Trophoblast cell (in vitro differentiated cells and primary cell): ENCODE measurements at regions not wholly inside any gene's neighbourhood (a gene's known extent, or its start where the extent isn't known, plus 50 kb on each side); places are given as distances from the start of the nearest gene placed in this dataset.

Experiments used
- DNase-seq, 2 donors: peaks; one replicate each; pipeline ENCODE4 v3.0.0-alpha.2; 2016
- H2AFZ ChIP-seq: 2 replicates; pipeline ENCODE4 v1.6.1; 2013; ENCODE audit warnings: low read length, moderate library complexity, mild to moderate bottlenecking; ENCODE audit not compliant: insufficient read depth, poor library complexity
- H2AK5ac ChIP-seq: 2 replicates; pipeline ENCODE4 v1.6.1; 2013; ENCODE audit warnings: mild to moderate bottlenecking, low read length
- H2BK120ac ChIP-seq: 2 replicates; pipeline ENCODE4 v1.6.1; 2013; ENCODE audit warnings: low read length, mild to moderate bottlenecking, moderate library complexity; ENCODE audit not compliant: insufficient read depth, poor library complexity
- H2BK12ac ChIP-seq: 2 replicates; pipeline ENCODE4 v1.6.1; 2013; ENCODE audit warnings: mild to moderate bottlenecking, low read length, moderate library complexity
- H2BK5ac ChIP-seq: 2 replicates; pipeline ENCODE4 v1.6.1; 2013; ENCODE audit warnings: low read length, low read depth, moderate library complexity, mild to moderate bottlenecking; ENCODE audit not compliant: poor library complexity
- H3K14ac ChIP-seq: 2 replicates; pipeline ENCODE4 v1.6.1; 2013; ENCODE audit warnings: mild to moderate bottlenecking, low read length
- H3K18ac ChIP-seq: 2 replicates; pipeline ENCODE4 v1.6.1; 2013; ENCODE audit warnings: mild to moderate bottlenecking, low read length
- H3K23ac ChIP-seq: 2 replicates; pipeline ENCODE4 v1.6.1; 2013; ENCODE audit warnings: low read length
- H3K27ac ChIP-seq: 2 replicates; pipeline ENCODE4 v1.5.1; 2013; ENCODE audit warnings: low read depth, mild to moderate bottlenecking, inconsistent platforms, low read length, moderate library complexity
- H3K27me3 ChIP-seq: 2 replicates; pipeline ENCODE4 v1.6.1; 2013; ENCODE audit warnings: inconsistent platforms, mild to moderate bottlenecking, low read length, moderate library complexity; ENCODE audit not compliant: insufficient read depth
- H3K36me3 ChIP-seq, 2 experiments: 1 replicate in 1 of 2; 2 replicates in 1 of 2; pipeline ENCODE4 v1.6.1; 2013; ENCODE audit warnings: low read length in 2 of 2, mild to moderate bottlenecking in 2 of 2, moderate library complexity in 1 of 2; ENCODE audit not compliant: insufficient read depth in 2 of 2, control insufficient read depth in 1 of 2
- H3K4ac ChIP-seq: 2 replicates; pipeline ENCODE4 v1.6.1; 2013; ENCODE audit warnings: low read depth, mild to moderate bottlenecking, low read length, moderate library complexity
- H3K4me1 ChIP-seq, 2 experiments: 1 replicate in 1 of 2; 2 replicates in 1 of 2; pipeline ENCODE4 v1.6.1; 2013; ENCODE audit warnings: low read length in 2 of 2, mild to moderate bottlenecking in 2 of 2, moderate library complexity in 1 of 2; ENCODE audit not compliant: insufficient read depth in 2 of 2, control insufficient read depth in 1 of 2
- H3K4me2 ChIP-seq: 2 replicates; pipeline ENCODE4 v1.6.1; 2013; ENCODE audit warnings: inconsistent platforms, mild to moderate bottlenecking, low read length, moderate library complexity
- H3K4me3 ChIP-seq: 2 replicates; pipeline ENCODE4 v1.5.1; 2013; ENCODE audit warnings: mild to moderate bottlenecking, low read depth, low read length, inconsistent platforms
- H3K79me1 ChIP-seq: one replicate; pipeline ENCODE4 v1.6.1; 2013; ENCODE audit warnings: low read length
- H3K79me2 ChIP-seq: 2 replicates; pipeline ENCODE4 v1.6.1; 2013; ENCODE audit warnings: low read length, mild to moderate bottlenecking; ENCODE audit not compliant: control insufficient read depth, insufficient read depth, poor library complexity
- H3K9ac ChIP-seq: 2 replicates; pipeline ENCODE4 v1.6.1; 2013; ENCODE audit warnings: mild to moderate bottlenecking, low read length
- H3K9me3 ChIP-seq: 2 replicates; pipeline ENCODE4 v1.6.1; 2013; ENCODE audit warnings: low read depth, mild to moderate bottlenecking, control low read depth, inconsistent platforms, low read length; ENCODE audit not compliant: insufficient read depth
- H4K12ac ChIP-seq: 2 replicates; pipeline ENCODE4 v1.6.1; 2013; ENCODE audit warnings: low read depth, mild to moderate bottlenecking, low read length, moderate library complexity
- H4K8ac ChIP-seq: 2 replicates; pipeline ENCODE4 v1.6.1; 2013; ENCODE audit warnings: low read depth, mild to moderate bottlenecking, low read length, moderate library complexity
- H4K91ac ChIP-seq: one replicate; pipeline ENCODE4 v1.6.1; 2013; ENCODE audit warnings: low read depth, mild to moderate bottlenecking, low read length, moderate library complexity
- WGBS: extraction: QIAGEN DNeasy Blood & Tissue Kit; methylation state at CpG from one replicate; pipeline ENCODE4 v1.1.7; 2013; ENCODE audit warnings: missing lambda C conversion rate; ENCODE audit not compliant: insufficient read length, insufficient coverage; ENCODE audit errors: extremely low coverage; 5-methylcytosine and 5-hydroxymethylcytosine counted together

DNA sequence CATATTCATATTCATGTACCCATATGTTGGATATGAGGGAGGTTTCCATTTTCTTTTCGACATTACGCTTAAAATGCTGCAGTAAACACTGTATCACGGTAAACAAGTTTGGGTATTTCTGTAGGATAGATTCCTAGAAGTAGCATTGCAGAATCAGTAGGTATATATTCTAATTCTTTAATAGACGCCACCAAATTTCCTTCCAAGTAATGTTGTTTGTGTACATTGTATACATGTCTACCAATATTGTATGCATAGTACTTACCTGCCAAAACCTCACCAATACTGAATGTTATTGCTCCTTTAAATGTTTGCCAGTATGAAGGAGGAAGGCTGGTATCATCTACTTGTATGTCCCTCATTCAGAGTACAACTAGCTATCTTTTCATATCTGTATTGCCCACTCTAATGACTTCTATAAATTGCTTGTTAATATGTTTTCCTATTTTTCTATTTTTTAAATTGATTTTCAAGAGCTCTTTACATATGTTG, 56.1 kb upstream of the ZNF536 start:
- Histone ChIP-seq H3K9me3 (no peaks in the 10 kb centered on the region), H3K79me1 (no peaks in the 10 kb centered on the region), H3K27ac (no peak overlapping the region), H3K4me1 (no peaks in the 10 kb centered on the region), H4K12ac (no peak overlapping the region), H2AFZ (no peak overlapping the region), H3K4me2 (no peak overlapping the region), H2BK120ac (no peak overlapping the region), H3K4ac (no peak overlapping the region), H3K36me3 (no peaks in the 10 kb centered on the region), H3K4me3 (no peak overlapping the region), H4K91ac (no peak overlapping the region), H3K18ac (no peak overlapping the region), H2AK5ac (no peak overlapping the region), H3K14ac (no peak overlapping the region), H4K8ac (no peak overlapping the region), H2BK12ac (no peak overlapping the region), H2BK5ac (no peak overlapping the region), H3K9ac (no peak overlapping the region), H3K23ac (no peak overlapping the region), H3K27me3 (no peaks in the 10 kb centered on the region), H3K79me2 (no peaks in the 10 kb centered on the region)
- DNase-seq: no peak
- no CpG with 5 or more reads among the region's 4 CpGs for WGBS

GRCh38 chr19:30316560-30317106, 55.6 kb upstream of the ZNF536 start:
- no peaks in the 10 kb centered on the region for H3K79me2 ChIP-seq
- no peak overlapping the region for H4K8ac ChIP-seq
- H3K4me3 ChIP-seq: no peak overlapping the region
- H2AK5ac ChIP-seq: no peak overlapping the region
- H3K4me1 ChIP-seq: no peaks in the 10 kb centered on the region
- no peak overlapping the region for H2BK5ac ChIP-seq
- H3K9me3 ChIP-seq: no peaks in the 10 kb centered on the region
- H3K9ac ChIP-seq: no peak overlapping the region
- H4K91ac ChIP-seq: no peak overlapping the region
- H2BK12ac ChIP-seq: no peak overlapping the region
- H2AFZ ChIP-seq: no peak overlapping the region
- no peak for DNase-seq
- H3K27ac ChIP-seq: no peak overlapping the region
- no CpG with 5 or more reads among the region's 6 CpGs for WGBS
- no peak overlapping the region for H4K12ac ChIP-seq
- H3K18ac ChIP-seq: no peak overlapping the region
- no peaks in the 10 kb centered on the region for H3K36me3 ChIP-seq
- no peaks in the 10 kb centered on the region for H3K27me3 ChIP-seq
- no peak overlapping the region for H3K4me2 ChIP-seq
- no peak overlapping the region for H3K4ac ChIP-seq
- no peaks in the 10 kb centered on the region for H3K79me1 ChIP-seq
- no peak overlapping the region for H2BK120ac ChIP-seq
- no peak overlapping the region for H3K23ac ChIP-seq
- H3K14ac ChIP-seq: no peak overlapping the region

- H3K36me3 ChIP-seq: no peaks in the 10 kb centered on the region
- no peak overlapping the region for H2AK5ac ChIP-seq
- H3K9me3 ChIP-seq: no peaks in the 10 kb centered on the region
- no peak overlapping the region for H3K27ac ChIP-seq
- no peak overlapping the region for H3K4me3 ChIP-seq
- H4K8ac ChIP-seq: no peak overlapping the region
- H2BK12ac ChIP-seq: no peak overlapping the region
- H3K18ac ChIP-seq: no peak overlapping the region
- no peaks in the 10 kb centered on the region for H3K79me2 ChIP-seq
- H3K4me1 ChIP-seq: no peaks in the 10 kb centered on the region
- no peak overlapping the region for H3K14ac ChIP-seq
- no peak overlapping the region for H2BK5ac ChIP-seq
- H3K23ac ChIP-seq: no peak overlapping the region
- H3K4ac ChIP-seq: no peak overlapping the region
- H2AFZ ChIP-seq: no peak overlapping the region
- no peak overlapping the region for H3K4me2 ChIP-seq
- H3K79me1 ChIP-seq: no peaks in the 10 kb centered on the region
- WGBS: no CpG with 5 or more reads among the region's 7 CpGs
- H4K12ac ChIP-seq: no peak overlapping the region
- no peak for DNase-seq
- no peaks in the 10 kb centered on the region for H3K27me3 ChIP-seq
- H3K9ac ChIP-seq: no peak overlapping the region
- H2BK120ac ChIP-seq: no peak overlapping the region
- no peak overlapping the region for H4K91ac ChIP-seq
These were observed 54.8 kb upstream of the ZNF536 start for GRCh38 chr19:30317403-30317802.

- Histone ChIP-seq H3K27me3 (no peaks in the 10 kb centered on the region), H3K36me3 (no peaks in the 10 kb centered on the region), H2BK5ac (no peak overlapping the region), H3K23ac (no peak overlapping the region), H3K4ac (no peak overlapping the region), H3K27ac (no peak overlapping the region), H2AFZ (no peak overlapping the region), H3K14ac (no peak overlapping the region), H3K9me3 (no peaks in the 10 kb centered on the region), H4K91ac (no peak overlapping the region), H3K18ac (no peak overlapping the region), H2BK120ac (no peak overlapping the region), H3K79me2 (no peaks in the 10 kb centered on the region), H4K8ac (no peak overlapping the region), H3K9ac (no peak overlapping the region), H3K4me3 (peak overlapping the region; percentile 33), H2BK12ac (no peak overlapping the region), H3K4me2 (no peak overlapping the region), H4K12ac (no peak overlapping the region), H3K4me1 (no peaks in the 10 kb centered on the region), H3K79me1 (no peaks in the 10 kb centered on the region), H2AK5ac (no peak overlapping the region)
- no CpG with 5 or more reads among the region's 5 CpGs for WGBS
- no peak for DNase-seq
These were observed 53.9 kb upstream of the ZNF536 start for GRCh38 chr19:30318261-30318660.
